ENCODE measurements at regions not wholly inside any gene's neighbourhood (a gene's known extent, or its start where the extent isn't known, plus 50 kb on each side); places are given as distances from the start of the nearest gene placed in this dataset.

DNA sequence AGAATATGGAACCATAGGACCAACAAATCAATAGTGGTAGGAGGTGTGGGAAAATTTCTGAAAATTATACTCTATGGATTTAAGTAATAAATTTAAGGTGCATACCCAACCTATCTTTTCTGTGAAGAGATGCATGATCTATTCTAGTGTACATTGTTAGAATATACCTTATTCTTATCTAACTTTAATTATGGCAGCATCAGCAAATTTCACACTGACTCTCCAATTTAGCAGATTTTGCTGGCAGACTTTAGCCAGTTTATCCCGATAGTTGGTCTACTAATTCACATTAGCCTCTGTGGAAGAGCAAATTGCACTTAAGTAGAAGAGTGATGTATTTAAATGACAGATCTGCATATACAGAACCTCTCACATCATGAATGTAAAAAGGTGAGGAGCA is 400.0 kb downstream of the PLA2G4A start:
- 68% methylated on average over 1 of the region's 1 CpG for WGBS (ENCODE audit: insufficient coverage, low coverage, low lambda C conversion rate, missing lambda C conversion rate)
- intact Hi-C loops (cut with DNase I), result no loop called here
- TF ChIP-seq, protein P1, sequence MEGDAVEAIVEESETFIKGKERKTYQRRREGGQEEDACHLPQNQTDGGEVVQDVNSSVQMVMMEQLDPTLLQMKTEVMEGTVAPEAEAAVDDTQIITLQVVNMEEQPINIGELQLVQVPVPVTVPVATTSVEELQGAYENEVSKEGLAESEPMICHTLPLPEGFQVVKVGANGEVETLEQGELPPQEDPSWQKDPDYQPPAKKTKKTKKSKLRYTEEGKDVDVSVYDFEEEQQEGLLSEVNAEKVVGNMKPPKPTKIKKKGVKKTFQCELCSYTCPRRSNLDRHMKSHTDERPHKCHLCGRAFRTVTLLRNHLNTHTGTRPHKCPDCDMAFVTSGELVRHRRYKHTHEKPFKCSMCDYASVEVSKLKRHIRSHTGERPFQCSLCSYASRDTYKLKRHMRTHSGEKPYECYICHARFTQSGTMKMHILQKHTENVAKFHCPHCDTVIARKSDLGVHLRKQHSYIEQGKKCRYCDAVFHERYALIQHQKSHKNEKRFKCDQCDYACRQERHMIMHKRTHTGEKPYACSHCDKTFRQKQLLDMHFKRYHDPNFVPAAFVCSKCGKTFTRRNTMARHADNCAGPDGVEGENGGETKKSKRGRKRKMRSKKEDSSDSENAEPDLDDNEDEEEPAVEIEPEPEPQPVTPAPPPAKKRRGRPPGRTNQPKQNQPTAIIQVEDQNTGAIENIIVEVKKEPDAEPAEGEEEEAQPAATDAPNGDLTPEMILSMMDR (IDR thresholded peaks at IDR 0.05), result no peak
- TF ChIP-seq POLR2A (IDR thresholded peaks at IDR 0.05), result no peak
- no peaks in the 10 kb centered on the region for H3K9me3 ChIP-seq
- ATAC-seq (no peak), DNase-seq (no peak)
- H3K27me3 ChIP-seq, result no peaks in the 10 kb centered on the region
- H3K4me3 ChIP-seq, result no peak overlapping the region
- no peaks in the 10 kb centered on the region for H3K36me3 ChIP-seq
- no peaks in the 10 kb centered on the region for H3K4me1 ChIP-seq
- H3K27ac ChIP-seq, result no peak overlapping the region

DNA sequence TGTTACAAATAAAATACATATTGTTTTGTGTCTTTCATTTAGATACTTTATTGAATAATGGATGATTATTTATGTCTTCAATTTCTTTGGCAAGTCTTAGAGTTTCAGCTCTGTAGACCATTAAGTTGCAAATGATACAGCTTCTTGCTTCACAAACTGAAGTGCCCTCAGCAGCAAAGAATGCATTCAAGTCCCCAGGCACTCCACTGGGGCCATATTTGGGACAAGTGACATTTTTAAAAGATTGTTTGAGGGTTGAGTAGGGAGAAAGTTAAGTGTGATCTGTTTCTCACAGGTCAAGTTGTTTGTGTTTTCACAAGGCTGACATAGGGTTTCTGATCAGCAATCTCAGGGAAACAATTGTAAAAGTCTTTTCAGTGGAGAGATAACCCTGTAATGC is 400.7 kb downstream of the PLA2G4A start:
- no peaks in the 10 kb centered on the region for H3K9me3 ChIP-seq
- no peaks in the 10 kb centered on the region for H3K36me3 ChIP-seq
- no peaks in the 10 kb centered on the region for H3K4me1 ChIP-seq
- TF ChIP-seq, protein P1 (IDR thresholded peaks at IDR 0.05), result no peak
- no peak for TF ChIP-seq POLR2A (IDR thresholded peaks at IDR 0.05)
- DNase-seq, result no peak
- H3K27ac ChIP-seq, result no peak overlapping the region
- ATAC-seq, result no peak
- no peaks in the 10 kb centered on the region for H3K27me3 ChIP-seq
- intact Hi-C loops (cut with DNase I), result no loop called here
- no peak overlapping the region for H3K4me3 ChIP-seq

DNA sequence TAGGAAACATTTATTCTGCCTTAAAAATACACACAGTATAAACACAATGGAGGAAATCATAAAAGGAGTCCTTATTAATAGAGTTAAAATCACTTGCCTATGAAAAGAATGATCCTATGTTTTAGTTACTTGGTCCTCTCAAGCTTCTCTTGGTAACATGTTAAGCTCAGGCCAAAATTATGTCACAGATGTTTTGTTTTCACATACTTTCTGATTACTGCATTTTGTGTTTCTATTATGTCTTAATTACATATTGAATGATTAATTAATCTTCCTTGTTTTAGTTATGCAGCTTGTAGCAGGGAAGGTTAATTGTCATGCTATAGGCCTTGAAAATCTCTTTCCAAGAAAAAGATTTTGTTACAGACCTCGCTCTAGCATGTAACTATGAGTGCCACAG is 406.0 kb downstream of the PLA2G4A start:
- Histone ChIP-seq H3K27ac (no peak overlapping the region), H3K36me3 (no peaks in the 10 kb centered on the region), H3K4me1 (no peaks in the 10 kb centered on the region), H3K4me3 (no peak overlapping the region), H3K9me3 (no peaks in the 10 kb centered on the region), H3K27me3 (no peaks in the 10 kb centered on the region)
- WGBS (ENCODE audit: insufficient coverage, low coverage, low lambda C conversion rate, missing lambda C conversion rate), result 29% methylated on average over 1 of the region's 1 CpG
- TF ChIP-seq, protein P1 (IDR thresholded peaks at IDR 0.05), result no peak
- no peak for TF ChIP-seq POLR2A (IDR thresholded peaks at IDR 0.05)
- ATAC-seq (no peak), DNase-seq (no peak)
- intact Hi-C loops (cut with DNase I), result no loop called here

DNA sequence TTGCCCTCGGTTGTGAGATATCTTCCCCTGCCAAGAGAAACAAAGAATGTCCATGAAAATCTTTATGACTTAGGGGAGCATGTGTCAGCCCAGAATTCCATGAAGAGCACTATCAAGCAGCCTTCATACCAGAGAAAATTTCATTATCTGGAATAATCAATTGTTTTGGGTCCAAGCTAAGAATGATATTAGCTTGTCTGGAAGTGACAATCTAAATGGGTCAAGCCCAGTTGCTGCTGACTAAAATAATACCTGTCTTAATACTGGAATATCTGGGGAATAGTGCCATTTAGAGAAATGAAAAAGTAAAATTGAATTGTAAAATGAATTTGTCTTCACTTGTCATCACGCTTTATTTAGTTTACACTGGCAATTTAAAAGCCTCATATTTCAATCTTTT is 407.4 kb downstream of the PLA2G4A start:
- Histone ChIP-seq H3K4me1 (no peaks in the 10 kb centered on the region), H3K4me3 (no peak overlapping the region)

DNA sequence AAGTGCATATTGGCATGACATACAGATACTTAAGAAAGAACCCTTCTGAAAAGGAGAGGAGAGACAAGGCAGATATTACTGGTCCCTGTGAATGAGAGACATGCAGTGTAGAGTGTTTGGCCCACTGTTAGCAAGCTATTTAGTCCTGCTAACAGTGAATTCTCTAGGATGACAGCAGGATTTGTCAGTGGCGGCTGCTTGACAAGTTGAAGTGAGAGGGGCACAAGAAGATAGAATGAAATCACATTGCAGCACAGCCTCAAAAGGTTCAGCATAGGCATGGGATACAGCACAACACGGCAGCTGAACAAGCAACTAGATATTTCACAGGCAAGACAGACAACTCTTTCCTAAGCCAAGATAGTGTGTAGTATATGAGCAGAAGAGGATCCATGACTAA is 407.9 kb downstream of the PLA2G4A start:
- Histone ChIP-seq H3K27me3 (no peaks in the 10 kb centered on the region), H3K36me3 (no peaks in the 10 kb centered on the region), H3K4me3 (no peak overlapping the region), H3K9me3 (no peaks in the 10 kb centered on the region), H3K27ac (no peak overlapping the region), H3K4me1 (no peaks in the 10 kb centered on the region)
- intact Hi-C loops (cut with DNase I), result no loop called here
- WGBS (ENCODE audit: insufficient coverage, low coverage, low lambda C conversion rate, missing lambda C conversion rate), result 49% methylated on average over 2 of the region's 2 CpGs
- DNase-seq (no peak), ATAC-seq (no peak)
- TF ChIP-seq, protein P1 (IDR thresholded peaks at IDR 0.05), result no peak
- TF ChIP-seq POLR2A (IDR thresholded peaks at IDR 0.05), result no peak

More for the DNA sequence above, 407.4 kb downstream of the PLA2G4A start:
- intact Hi-C loops (cut with DNase I), result no loop called here
- Histone ChIP-seq H3K27ac (no peak overlapping the region), H3K36me3 (no peaks in the 10 kb centered on the region), H3K27me3 (no peaks in the 10 kb centered on the region), H3K9me3 (no peaks in the 10 kb centered on the region)
- TF ChIP-seq, protein P1 (IDR thresholded peaks at IDR 0.05), result no peak
- 46% methylated on average over 2 of the region's 2 CpGs for WGBS (ENCODE audit: insufficient coverage, low coverage, low lambda C conversion rate, missing lambda C conversion rate)
- ATAC-seq (no peak), DNase-seq (no peak)

Data from right lobe of liver (tissue), 6 donors.